Gastrocnemius medialis (tissue), 4 donors: ENCODE measurements at regions not wholly inside any gene's neighbourhood (a gene's known extent, or its start where the extent isn't known, plus 50 kb on each side); places are given as distances from the start of the nearest gene placed in this dataset.

Experiments used
- ATAC-seq, 2 donors: fragments of 150-250 bp; one replicate each; pipeline ENCODE4 v1.9.1; 2016
- DNase-seq, 2 donors: peaks; one replicate each; pipeline ENCODE4 v3.0.0-alpha.2; 2019
- H3K27ac ChIP-seq, 4 donors: fragments of 200-600 bp; sonication (generic); 1 replicate in 1 of 4; 2 replicates in 3 of 4; pipeline ENCODE4 v1.5.1; 2016 to 2018; ENCODE audit warnings: mild to moderate bottlenecking in 2 of 4, moderate library complexity in 1 of 4
- H3K27me3 ChIP-seq, 3 donors: fragments of 200-600 bp; sonication (generic) in 2 of 3; 1 replicate in 1 of 3; 2 replicates in 2 of 3; pipeline versions ENCODE4 v1.5.1 to v1.6.0; 2016 to 2019; ENCODE audit warnings: mild to moderate bottlenecking in 1 of 3, moderate library complexity in 1 of 3
- H3K36me3 ChIP-seq, 2 donors: fragments of 200-600 bp; sonication (generic) in 1 of 2; one replicate each; pipeline ENCODE4 v1.5.1; 2017 to 2018
- H3K4me1 ChIP-seq, 2 donors: fragments of 200-600 bp; sonication (generic) in 1 of 2; one replicate each; pipeline ENCODE4 v1.5.1; 2016 to 2017; ENCODE audit warnings: mild to moderate bottlenecking in 2 of 2
- H3K4me3 ChIP-seq, 4 donors: fragments of 200-600 bp; sonication (generic) in 3 of 4; 1 replicate in 1 of 4; 2 replicates in 3 of 4; pipeline ENCODE4 v1.5.1; 2016 to 2019; ENCODE audit warnings: mild to moderate bottlenecking in 2 of 4
- H3K9me3 ChIP-seq, 3 donors: fragments of 200-600 bp; sonication (generic) in 2 of 3; 1 replicate in 1 of 3; 2 replicates in 2 of 3; pipeline ENCODE4 v1.5.1; 2016 to 2019
- CTCF ChIP-seq, 5 experiments: fragments of 450-650 bp in 3 of 5; fragments of 200-600 bp in 2 of 5; sonication (generic) in 2 of 5; IDR thresholded peaks in 4 of 5; conservative IDR thresholded peaks in 1 of 5; 1 replicate in 4 of 5; 2 replicates in 1 of 5; pipeline ENCODE4 v1.5.1; 2016 to 2019; ENCODE audit warnings: antibody characterized with exemption in 5 of 5, mild to moderate bottlenecking in 3 of 5, moderate library complexity in 3 of 5
- POLR2A ChIP-seq, 2 donors: fragments of 450-650 bp; IDR thresholded peaks; one replicate each; pipeline ENCODE4 v1.6.1; 2017; ENCODE audit warnings: antibody characterized with exemption in 2 of 2, mild to moderate bottlenecking in 2 of 2, moderate library complexity in 2 of 2
- in situ Hi-C, 4 donors: fragments of 200-750 bp; cut with MboI; loops; one replicate each; pipeline versions ENCODE4 v1.15.0 to v1.8.0; 2017; ENCODE audit warnings: low sequenced_read_pairs in 4 of 4
- intact Hi-C: fragments of 100-400 bp; cut with DNase I; formaldehyde crosslinking; loops from one replicate; pipeline ENCODE4 v1.15.1; 2023; ENCODE audit warnings: low total_unique reads

- intact Hi-C loops, result no loop called here
- Histone ChIP-seq H3K27ac (no peak overlapping the region), H3K9me3 (no peaks in the 10 kb centered on the region), H3K4me1 (peaks cover 0 to 14% of the 10 kb centered on the region in 2 donors), H3K4me3 (no peak overlapping the region), H3K27me3 (no peaks in the 10 kb centered on the region), H3K36me3 (no peaks in the 10 kb centered on the region)
- DNase-seq, result no peak
- in situ Hi-C loops, result no loop called here
- TF ChIP-seq POLR2A (IDR thresholded peaks at IDR 0.05), result no peak
- no peak for TF ChIP-seq CTCF (IDR thresholded peaks at IDR 0.05 in 4 of 5, conservative IDR thresholded peaks at IDR 0.05 in 1 of 5)
- ATAC-seq, result peak in 1 of 2 donors; percentile 56
Observed at GRCh38 chr20:10898552-10898951, 224.8 kb upstream of the JAG1 start.

DNA sequence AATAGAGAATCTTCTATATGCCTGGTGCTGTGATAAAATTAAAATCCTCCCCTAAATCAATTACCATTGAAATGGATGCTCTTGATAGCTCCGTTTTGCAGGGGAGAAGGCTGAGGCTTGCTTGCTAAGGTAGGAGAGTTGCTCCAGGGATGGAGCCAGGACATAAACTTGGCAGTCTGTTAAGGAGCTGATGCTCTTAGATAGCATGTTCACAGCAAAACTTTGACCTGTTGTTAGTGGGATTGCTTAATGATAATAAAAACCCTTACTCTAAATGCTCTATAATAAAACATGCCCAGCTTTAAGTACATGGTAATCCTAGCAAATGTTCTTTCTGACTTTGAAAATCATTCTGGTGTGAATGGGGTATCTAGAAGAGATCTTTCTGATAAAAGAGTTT lies 228.4 kb upstream of the JAG1 start:
- no peak overlapping the region for H3K4me3 ChIP-seq
- in situ Hi-C loops, result no loop called here
- no peaks in the 10 kb centered on the region for H3K36me3 ChIP-seq
- no peak overlapping the region for H3K27ac ChIP-seq
- no peak for TF ChIP-seq CTCF (IDR thresholded peaks at IDR 0.05 in 4 of 5, conservative IDR thresholded peaks at IDR 0.05 in 1 of 5)
- no peak for TF ChIP-seq POLR2A (IDR thresholded peaks at IDR 0.05)
- no peak for DNase-seq
- H3K4me1 ChIP-seq, result peaks cover 0 to 5% of the 10 kb centered on the region in 2 donors
- H3K9me3 ChIP-seq, result no peaks in the 10 kb centered on the region
- intact Hi-C loops, result no loop called here
- no peak for ATAC-seq
- no peaks in the 10 kb centered on the region for H3K27me3 ChIP-seq

GRCh38 chr20:10902576-10903282 lies 228.9 kb upstream of the JAG1 start:
- no peak for DNase-seq
- Histone ChIP-seq H3K27me3 (no peaks in the 10 kb centered on the region), H3K9me3 (no peaks in the 10 kb centered on the region), H3K27ac (peak overlapping the region in 1 of 4 donors; percentile 22), H3K36me3 (no peaks in the 10 kb centered on the region), H3K4me3 (no peak overlapping the region), H3K4me1 (peaks cover 0 to 5% of the 10 kb centered on the region in 2 donors)
- TF ChIP-seq CTCF (IDR thresholded peaks at IDR 0.05 in 4 of 5, conservative IDR thresholded peaks at IDR 0.05 in 1 of 5) (no peak), POLR2A (IDR thresholded peaks at IDR 0.05) (no peak)
- intact Hi-C loops, result no loop called here
- peak; percentile 26 to 30 for ATAC-seq
- in situ Hi-C loops, result no loop called here

GRCh38 chr20:10906834-10907233 lies 233.0 kb upstream of the JAG1 start:
- Histone ChIP-seq H3K4me1 (peaks cover 8 to 15% of the 10 kb centered on the region in 2 donors), H3K4me3 (no peak overlapping the region), H3K27ac (no peak overlapping the region), H3K9me3 (no peaks in the 10 kb centered on the region), H3K36me3 (no peaks in the 10 kb centered on the region), H3K27me3 (no peaks in the 10 kb centered on the region)
- DNase-seq, result no peak
- intact Hi-C loops (no loop called here), in situ Hi-C loops (no loop called here)
- TF ChIP-seq CTCF (IDR thresholded peaks at IDR 0.05 in 4 of 5, conservative IDR thresholded peaks at IDR 0.05 in 1 of 5) (no peak), POLR2A (IDR thresholded peaks at IDR 0.05) (no peak)
- no peak for ATAC-seq

GRCh38 chr20:10909803-10910202 lies 236.0 kb upstream of the JAG1 start:
- intact Hi-C loops (no loop called here), in situ Hi-C loops (no loop called here)
- Histone ChIP-seq H3K27ac (no peak overlapping the region), H3K4me3 (no peak overlapping the region), H3K9me3 (no peaks in the 10 kb centered on the region), H3K4me1 (peaks cover 8 to 12% of the 10 kb centered on the region in 2 donors), H3K27me3 (no peaks in the 10 kb centered on the region), H3K36me3 (no peaks in the 10 kb centered on the region)
- no peak for DNase-seq
- TF ChIP-seq POLR2A (IDR thresholded peaks at IDR 0.05) (no peak), CTCF (IDR thresholded peaks at IDR 0.05 in 4 of 5, conservative IDR thresholded peaks at IDR 0.05 in 1 of 5) (no peak)
- ATAC-seq, result no peak
